Mesenchymal stem cell (in vitro differentiated cells and primary cell): ENCODE measurements at regions not wholly inside any gene's neighbourhood (a gene's known extent, or its start where the extent isn't known, plus 50 kb on each side); places are given as distances from the start of the nearest gene placed in this dataset.

ENCODE experiments used
- DNase-seq: peaks from one replicate; pipeline ENCODE4 v3.0.0-alpha.2; 2013
- H2AFZ ChIP-seq: one replicate; pipeline ENCODE4 v1.6.1; 2013; ENCODE audit warnings: low read depth, mild to moderate bottlenecking, control low read depth, inconsistent platforms, low read length, moderate library complexity
- H2AK5ac ChIP-seq: 2 replicates; pipeline ENCODE4 v1.6.1; 2013; ENCODE audit warnings: low read length, moderate library complexity, mild to moderate bottlenecking, inconsistent platforms; ENCODE audit not compliant: severe bottlenecking
- H2BK120ac ChIP-seq: one replicate; pipeline ENCODE4 v1.6.1; 2013; ENCODE audit warnings: low read depth, mild to moderate bottlenecking, inconsistent platforms, low read length, moderate library complexity
- H2BK12ac ChIP-seq, 2 experiments: one replicate each; pipeline ENCODE4 v1.6.1; 2013; ENCODE audit warnings: inconsistent platforms in 2 of 2, low read length in 2 of 2, mild to moderate bottlenecking in 2 of 2, moderate library complexity in 2 of 2, control low read depth in 1 of 2
- H2BK15ac ChIP-seq: one replicate; pipeline ENCODE4 v1.6.1; 2013; ENCODE audit warnings: mild to moderate bottlenecking, low read depth, inconsistent platforms; ENCODE audit not compliant: poor library complexity, severe bottlenecking
- H2BK5ac ChIP-seq: 2 replicates; pipeline ENCODE4 v1.6.1; 2013; ENCODE audit warnings: low read depth, mild to moderate bottlenecking, low read length, control low read depth, inconsistent platforms; ENCODE audit not compliant: poor library complexity, severe bottlenecking
- H3K14ac ChIP-seq, 2 experiments: one replicate each; pipeline ENCODE4 v1.6.1; 2013; ENCODE audit warnings: inconsistent platforms in 2 of 2, low read length in 2 of 2, control low read depth in 1 of 2, mild to moderate bottlenecking in 1 of 2, moderate library complexity in 1 of 2
- H3K18ac ChIP-seq, 2 experiments: one replicate each; pipeline ENCODE4 v1.6.1; 2013; ENCODE audit warnings: inconsistent platforms in 2 of 2, low read length in 2 of 2, control low read depth in 1 of 2, low read depth in 1 of 2, mild to moderate bottlenecking in 1 of 2
- H3K23ac ChIP-seq, 2 experiments: one replicate each; pipeline ENCODE4 v1.6.1; 2013; ENCODE audit warnings: inconsistent platforms in 2 of 2, low read length in 2 of 2, mild to moderate bottlenecking in 2 of 2, moderate library complexity in 2 of 2, control low read depth in 1 of 2
- H3K27ac ChIP-seq: 2 replicates; pipeline ENCODE4 v1.5.1; 2013; ENCODE audit warnings: mild to moderate bottlenecking, moderate library complexity, low read length, control low read depth, inconsistent platforms; ENCODE audit not compliant: poor library complexity, severe bottlenecking
- H3K27me3 ChIP-seq, 2 experiments: 2 replicates each; pipeline versions ENCODE4 v1.6.1 to v1.7.0; 2013; ENCODE audit warnings: low read length in 2 of 2, mild to moderate bottlenecking in 2 of 2, moderate library complexity in 2 of 2, control low read depth in 1 of 2, inconsistent platforms in 1 of 2; ENCODE audit not compliant: control insufficient read depth in 1 of 2, insufficient read depth in 1 of 2
- H3K36me3 ChIP-seq, 2 experiments: 2 replicates each; pipeline versions ENCODE4 v1.6.1 to v1.7.0; 2013; ENCODE audit warnings: low read length in 2 of 2, control low read depth in 1 of 2, inconsistent platforms in 1 of 2, low read depth in 1 of 2, mild to moderate bottlenecking in 1 of 2; ENCODE audit not compliant: insufficient read depth in 2 of 2, control insufficient read depth in 1 of 2
- H3K4ac ChIP-seq, 2 experiments: one replicate each; pipeline ENCODE4 v1.6.1; 2013; ENCODE audit warnings: inconsistent platforms in 2 of 2, low read length in 2 of 2, mild to moderate bottlenecking in 2 of 2, moderate library complexity in 2 of 2, control low read depth in 1 of 2, low read depth in 1 of 2
- H3K4me1 ChIP-seq: 2 replicates; pipeline ENCODE4 v1.6.1; 2013; ENCODE audit warnings: low read depth, low read length, control low read depth; ENCODE audit not compliant: control insufficient read depth, insufficient read depth
- H3K4me2 ChIP-seq: 2 replicates; pipeline ENCODE4 v1.6.1; 2013; ENCODE audit warnings: low read length, mild to moderate bottlenecking, inconsistent platforms; ENCODE audit not compliant: poor library complexity, severe bottlenecking
- H3K4me3 ChIP-seq, 2 experiments: 2 replicates each; pipeline versions ENCODE4 v1.5.1 to v1.7.0; 2013; ENCODE audit warnings: low read length in 2 of 2, mild to moderate bottlenecking in 2 of 2, control low read depth in 1 of 2, low read depth in 1 of 2; ENCODE audit not compliant: insufficient read depth in 1 of 2
- H3K79me1 ChIP-seq: replicated peaks from 2 replicates; pipeline ENCODE4 v1.6.1; 2013; ENCODE audit warnings: mild to moderate bottlenecking, control low read depth, low read length, inconsistent platforms; ENCODE audit not compliant: poor library complexity, severe bottlenecking
- H3K9ac ChIP-seq: 2 replicates; pipeline ENCODE4 v1.7.0; 2013; ENCODE audit warnings: mild to moderate bottlenecking, low read length, moderate library complexity
- H3K9me3 ChIP-seq: 2 replicates; pipeline ENCODE4 v1.7.0; 2013; ENCODE audit warnings: mild to moderate bottlenecking, low read length; ENCODE audit not compliant: control insufficient read depth
- H4K8ac ChIP-seq: one replicate; pipeline ENCODE4 v1.6.1; 2013; ENCODE audit warnings: inconsistent platforms, mild to moderate bottlenecking, low read length, moderate library complexity
- H4K91ac ChIP-seq: one replicate; pipeline ENCODE4 v1.6.1; 2013; ENCODE audit warnings: mild to moderate bottlenecking, low read length, inconsistent platforms
- WGBS: methylation state at CpG from one replicate; pipeline ENCODE4 v1.1.7; 2013; ENCODE audit warnings: mixed read lengths; 5-methylcytosine and 5-hydroxymethylcytosine counted together

- Histone ChIP-seq H3K14ac (no peak overlapping the region), H3K36me3 (no peaks in the 10 kb centered on the region), H3K4me2 (no peak overlapping the region), H2AK5ac (no peak overlapping the region), H3K18ac (no peak overlapping the region), H3K4me1 (no peaks in the 10 kb centered on the region), H3K4me3 (no peak overlapping the region), H3K23ac (no peak overlapping the region), H2BK15ac (no peak overlapping the region), H3K27me3 (no peaks in the 10 kb centered on the region), H2BK12ac (no peak overlapping the region), H3K4ac (no peak overlapping the region), H2BK5ac (no peak overlapping the region), H4K91ac (no peak overlapping the region), H3K79me1 (no peaks in the 10 kb centered on the region), H3K27ac (no peak overlapping the region), H4K8ac (no peak overlapping the region), H2BK120ac (no peak overlapping the region), H2AFZ (no peak overlapping the region), H3K9ac (no peak overlapping the region), H3K9me3 (peaks cover 25% of the 10 kb centered on the region)
- no peak for DNase-seq
These were observed 353.4 kb upstream of the VRK2 start for GRCh38 chr2:57693177-57693576.

DNA sequence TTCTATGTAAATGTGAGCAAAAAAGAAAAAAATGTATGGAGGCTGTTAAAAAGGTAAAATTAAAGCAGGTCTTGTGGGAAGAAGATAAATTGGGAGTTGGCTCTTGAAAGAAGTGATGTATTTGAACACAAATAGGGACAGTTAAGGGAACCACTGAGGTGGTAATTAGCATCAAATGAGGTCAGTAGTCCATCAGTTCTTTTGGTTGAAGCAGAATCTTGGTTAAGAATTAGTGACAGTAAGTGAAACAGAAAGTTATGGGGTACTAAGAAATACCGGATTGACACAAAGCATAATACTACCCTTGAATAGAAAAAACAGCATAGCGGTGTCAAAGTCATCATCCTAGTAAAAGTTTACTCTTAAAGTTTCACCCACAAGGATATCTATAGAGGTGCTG lies 352.6 kb upstream of the VRK2 start:
- Histone ChIP-seq H3K4me3 (no peak overlapping the region), H4K91ac (no peak overlapping the region), H3K9me3 (peaks cover 21% of the 10 kb centered on the region), H3K27me3 (no peaks in the 10 kb centered on the region), H3K27ac (no peak overlapping the region), H3K4me2 (no peak overlapping the region), H3K4ac (no peak overlapping the region), H2AK5ac (no peak overlapping the region), H2BK5ac (no peak overlapping the region), H3K79me1 (no peaks in the 10 kb centered on the region), H3K36me3 (no peaks in the 10 kb centered on the region), H2AFZ (no peak overlapping the region), H3K23ac (no peak overlapping the region), H2BK12ac (no peak overlapping the region), H3K18ac (no peak overlapping the region), H3K9ac (no peak overlapping the region), H3K4me1 (no peaks in the 10 kb centered on the region), H2BK15ac (no peak overlapping the region), H2BK120ac (no peak overlapping the region), H4K8ac (no peak overlapping the region), H3K14ac (no peak overlapping the region)
- DNase-seq: no peak
- WGBS: 100% methylated on average over 1 of the region's 2 CpGs

DNA sequence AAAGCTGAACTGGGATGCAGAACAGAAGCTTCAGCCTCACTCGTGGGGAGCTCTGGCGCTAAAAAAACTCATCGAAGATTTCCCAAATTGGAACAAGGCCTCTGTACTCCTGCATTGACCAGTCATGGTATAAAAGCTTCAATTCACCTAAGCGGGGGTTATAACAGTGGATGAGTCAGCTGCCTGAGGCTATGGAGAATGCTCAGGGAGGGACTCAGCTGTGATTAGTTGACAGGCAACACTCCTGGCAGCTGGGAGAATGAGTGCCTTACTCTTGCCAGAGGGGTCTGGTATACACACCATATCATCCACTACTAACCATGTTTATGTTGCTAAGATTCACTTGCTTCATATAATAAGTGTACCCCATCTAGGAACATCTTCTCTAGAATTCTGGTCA lies 350.6 kb upstream of the VRK2 start:
- H3K4me3 ChIP-seq: no peak overlapping the region
- WGBS: 98% methylated on average over 3 of the region's 4 CpGs
- no peak overlapping the region for H2AFZ ChIP-seq
- DNase-seq: peak; percentile 13
- no peak overlapping the region for H3K4ac ChIP-seq
- no peak overlapping the region for H3K18ac ChIP-seq
- no peak overlapping the region for H3K9ac ChIP-seq
- H3K14ac ChIP-seq: no peak overlapping the region
- no peak overlapping the region for H3K4me2 ChIP-seq
- no peaks in the 10 kb centered on the region for H3K79me1 ChIP-seq
- H2AK5ac ChIP-seq: no peak overlapping the region
- no peak overlapping the region for H4K8ac ChIP-seq
- no peak overlapping the region for H3K23ac ChIP-seq
- no peaks in the 10 kb centered on the region for H3K27me3 ChIP-seq
- H3K36me3 ChIP-seq: no peaks in the 10 kb centered on the region
- H2BK15ac ChIP-seq: no peak overlapping the region
- peaks cover 6% of the 10 kb centered on the region for H3K9me3 ChIP-seq
- H4K91ac ChIP-seq: no peak overlapping the region
- no peaks in the 10 kb centered on the region for H3K4me1 ChIP-seq
- no peak overlapping the region for H2BK12ac ChIP-seq
- H2BK5ac ChIP-seq: no peak overlapping the region
- H3K27ac ChIP-seq: no peak overlapping the region
- H2BK120ac ChIP-seq: no peak overlapping the region

- H3K18ac ChIP-seq: no peak overlapping the region
- H2BK120ac ChIP-seq: no peak overlapping the region
- no peaks in the 10 kb centered on the region for H3K79me1 ChIP-seq
- no peaks in the 10 kb centered on the region for H3K9me3 ChIP-seq
- H3K4me2 ChIP-seq: no peak overlapping the region
- H3K14ac ChIP-seq: no peak overlapping the region
- H2BK15ac ChIP-seq: no peak overlapping the region
- H2BK12ac ChIP-seq: no peak overlapping the region
- no peaks in the 10 kb centered on the region for H3K36me3 ChIP-seq
- peaks cover 2% of the 10 kb centered on the region for H3K4me1 ChIP-seq
- 60% methylated on average over 1 of the region's 1 CpG for WGBS
- H4K8ac ChIP-seq: no peak overlapping the region
- H2AK5ac ChIP-seq: peak overlapping the region; percentile 49
- H4K91ac ChIP-seq: no peak overlapping the region
- no peak overlapping the region for H3K27ac ChIP-seq
- H3K23ac ChIP-seq: no peak overlapping the region
- no peak overlapping the region for H2AFZ ChIP-seq
- no peak overlapping the region for H3K9ac ChIP-seq
- no peak overlapping the region for H3K4me3 ChIP-seq
- H2BK5ac ChIP-seq: no peak overlapping the region
- H3K4ac ChIP-seq: no peak overlapping the region
- DNase-seq: no peak
- H3K27me3 ChIP-seq: no peaks in the 10 kb centered on the region
These were observed 348.2 kb upstream of the VRK2 start for GRCh38 chr2:57698392-57698791.
